ENCODE measurements at regions not wholly inside any gene's neighbourhood (a gene's known extent, or its start where the extent isn't known, plus 50 kb on each side); places are given as distances from the start of the nearest gene placed in this dataset.

DNA sequence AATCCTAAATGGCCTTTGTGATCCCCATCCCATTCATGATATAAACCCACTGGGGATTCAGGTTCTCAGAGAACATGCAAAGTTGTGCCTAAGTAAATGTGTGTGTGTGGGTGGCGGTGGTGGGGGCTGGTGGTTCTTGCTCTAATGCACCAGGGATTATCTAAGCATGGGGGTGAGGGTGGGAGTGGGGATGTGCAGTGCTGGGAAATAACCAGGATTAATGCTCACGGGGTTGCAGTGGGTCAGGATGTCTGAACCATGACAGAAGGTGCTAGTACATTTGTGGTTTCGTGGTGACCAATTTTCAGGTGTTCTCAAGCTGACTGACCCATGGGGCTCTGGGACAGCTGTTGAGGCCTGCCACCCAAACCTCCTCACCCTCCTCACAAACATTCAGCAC is 101.0 kb downstream of the ZNF608 start:
- no peaks in the 10 kb centered on the region for H3K9me3 ChIP-seq (replicated peaks; ENCODE audit: control insufficient read depth, low read depth, low read length)
- H3K36me3 ChIP-seq (ENCODE audit: control insufficient read depth, insufficient read depth, low read length): peaks cover 45% of the 10 kb centered on the region
- peaks cover 20% of the 10 kb centered on the region for H3K4me1 ChIP-seq (ENCODE audit: control insufficient read depth, insufficient read depth, low read length)
- H3K4me3 ChIP-seq (ENCODE audit: low read length): no peak overlapping the region
- H3K27ac ChIP-seq (ENCODE audit: low read length): no peak overlapping the region
- 100% methylated on average over 1 of the region's 3 CpGs for WGBS (ENCODE audit: insufficient coverage)
- DNase-seq: no peak
- no peaks in the 10 kb centered on the region for H3K27me3 ChIP-seq (ENCODE audit: control insufficient read depth, insufficient read depth, low read length)

DNA sequence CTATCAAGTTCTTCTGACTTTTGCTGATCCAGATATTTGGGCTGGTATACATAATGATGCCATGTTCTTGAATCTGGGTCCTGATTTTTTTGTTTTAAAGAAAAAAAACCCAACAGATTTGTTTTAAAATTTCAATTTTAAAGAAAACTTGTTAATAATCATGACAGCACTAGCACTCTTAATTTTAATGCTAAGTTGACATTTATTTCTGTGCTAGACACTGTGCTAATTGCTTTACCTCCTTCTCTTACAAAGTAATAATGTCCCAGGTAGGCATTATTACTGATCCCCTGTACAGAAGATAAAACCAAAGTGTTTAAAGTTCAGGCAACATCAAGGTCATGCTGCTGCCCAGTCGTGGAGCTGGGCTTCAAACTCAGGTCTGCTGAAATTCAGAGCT is 101.9 kb downstream of the ZNF608 start:
- peaks cover 14% of the 10 kb centered on the region for H3K4me1 ChIP-seq (ENCODE audit: control insufficient read depth, insufficient read depth, low read length)
- H3K9me3 ChIP-seq (replicated peaks; ENCODE audit: control insufficient read depth, low read depth, low read length): no peaks in the 10 kb centered on the region
- 80% methylated on average over 1 of the region's 1 CpG for WGBS (ENCODE audit: insufficient coverage)
- H3K4me3 ChIP-seq (ENCODE audit: low read length): no peak overlapping the region
- peaks cover 45% of the 10 kb centered on the region for H3K36me3 ChIP-seq (ENCODE audit: control insufficient read depth, insufficient read depth, low read length)
- H3K27ac ChIP-seq (ENCODE audit: low read length): no peak overlapping the region
- DNase-seq: no peak
- H3K27me3 ChIP-seq (ENCODE audit: control insufficient read depth, insufficient read depth, low read length): no peaks in the 10 kb centered on the region

DNA sequence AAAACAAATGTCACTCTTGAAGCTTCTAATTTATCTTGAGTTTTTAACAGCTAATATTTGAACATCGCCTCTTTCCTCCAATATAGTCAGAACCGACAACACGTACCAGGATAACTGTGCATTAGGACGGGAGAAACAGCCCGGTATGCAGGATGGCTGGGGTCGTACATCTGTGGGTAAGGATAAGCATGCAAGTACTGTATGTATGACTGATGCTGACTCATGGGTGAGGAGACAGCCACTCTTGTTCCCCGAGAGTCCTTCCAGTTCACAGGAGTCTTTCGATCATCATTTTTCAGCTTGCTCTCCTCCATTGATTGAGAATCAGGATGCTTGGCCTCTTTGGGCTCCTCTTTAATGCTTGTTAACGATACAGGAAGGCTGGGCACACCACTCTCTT is 102.3 kb downstream of the ZNF608 start:
- Histone ChIP-seq H3K36me3 (ENCODE audit: control insufficient read depth, insufficient read depth, low read length) (peaks cover 49% of the 10 kb centered on the region), H3K9me3 (replicated peaks; ENCODE audit: control insufficient read depth, low read depth, low read length) (no peaks in the 10 kb centered on the region), H3K4me3 (ENCODE audit: low read length) (no peak overlapping the region), H3K27me3 (ENCODE audit: control insufficient read depth, insufficient read depth, low read length) (no peaks in the 10 kb centered on the region), H3K4me1 (ENCODE audit: control insufficient read depth, insufficient read depth, low read length) (peaks cover 10% of the 10 kb centered on the region), H3K27ac (ENCODE audit: low read length) (no peak overlapping the region)
- no peak for DNase-seq
- 94% methylated on average over 5 of the region's 9 CpGs for WGBS (ENCODE audit: insufficient coverage)

DNA sequence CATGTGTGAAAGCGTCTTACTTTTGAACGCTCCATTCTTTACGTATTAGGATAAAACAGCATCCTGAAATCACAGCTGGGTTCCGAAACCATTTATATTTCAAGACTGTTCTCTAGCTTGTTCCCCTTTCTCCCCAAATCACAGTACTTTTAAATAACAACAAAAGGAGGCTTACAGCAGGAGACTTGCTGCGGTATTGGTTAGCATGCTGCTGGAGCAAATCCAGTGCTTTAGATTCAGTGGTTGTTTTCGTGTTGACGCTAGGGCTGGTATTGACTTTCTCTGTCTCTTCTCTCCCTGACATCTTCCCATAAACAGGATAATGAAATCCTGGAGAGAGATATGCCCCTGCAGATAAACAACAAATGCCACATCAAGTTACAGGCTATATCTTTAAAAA is 103.1 kb downstream of the ZNF608 start:
- no peaks in the 10 kb centered on the region for H3K9me3 ChIP-seq (replicated peaks; ENCODE audit: control insufficient read depth, low read depth, low read length)
- H3K4me3 ChIP-seq (ENCODE audit: low read length): no peak overlapping the region
- H3K27me3 ChIP-seq (ENCODE audit: control insufficient read depth, insufficient read depth, low read length): no peaks in the 10 kb centered on the region
- peaks cover 44% of the 10 kb centered on the region for H3K36me3 ChIP-seq (ENCODE audit: control insufficient read depth, insufficient read depth, low read length)
- no peak overlapping the region for H3K27ac ChIP-seq (ENCODE audit: low read length)
- WGBS (ENCODE audit: insufficient coverage): 100% methylated on average over 3 of the region's 7 CpGs
- no peak for DNase-seq
- peaks cover 2% of the 10 kb centered on the region for H3K4me1 ChIP-seq (ENCODE audit: control insufficient read depth, insufficient read depth, low read length)

DNA sequence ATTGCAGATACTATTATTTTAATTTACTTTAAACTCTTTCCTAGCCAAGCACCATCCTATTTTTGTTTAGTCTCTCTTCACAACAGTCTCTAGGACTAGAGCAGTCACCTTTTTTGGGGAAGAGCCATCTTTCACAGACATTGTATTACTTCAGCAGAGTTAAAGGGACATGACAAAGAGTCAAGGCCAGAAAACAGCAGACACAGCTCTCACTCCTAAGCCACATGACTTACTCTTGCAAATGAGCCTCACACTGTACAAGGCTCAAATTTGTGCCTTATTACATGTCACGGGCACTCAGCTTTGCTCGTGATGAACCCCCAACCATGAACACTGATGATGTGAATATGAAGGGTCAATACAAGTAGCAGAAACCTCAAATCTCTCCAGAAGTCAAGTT is 104.3 kb downstream of the ZNF608 start:
- Histone ChIP-seq H3K27ac (ENCODE audit: low read length) (no peak overlapping the region), H3K4me1 (ENCODE audit: control insufficient read depth, insufficient read depth, low read length) (no peaks in the 10 kb centered on the region), H3K27me3 (ENCODE audit: control insufficient read depth, insufficient read depth, low read length) (no peaks in the 10 kb centered on the region), H3K4me3 (ENCODE audit: low read length) (no peak overlapping the region), H3K9me3 (replicated peaks; ENCODE audit: control insufficient read depth, low read depth, low read length) (no peaks in the 10 kb centered on the region), H3K36me3 (ENCODE audit: control insufficient read depth, insufficient read depth, low read length) (peaks cover 34% of the 10 kb centered on the region)
- no peak for DNase-seq
- whole genome bisulfite sequencing (ENCODE audit: insufficient coverage): no CpG with 5 or more reads among the region's 2 CpGs

DNA sequence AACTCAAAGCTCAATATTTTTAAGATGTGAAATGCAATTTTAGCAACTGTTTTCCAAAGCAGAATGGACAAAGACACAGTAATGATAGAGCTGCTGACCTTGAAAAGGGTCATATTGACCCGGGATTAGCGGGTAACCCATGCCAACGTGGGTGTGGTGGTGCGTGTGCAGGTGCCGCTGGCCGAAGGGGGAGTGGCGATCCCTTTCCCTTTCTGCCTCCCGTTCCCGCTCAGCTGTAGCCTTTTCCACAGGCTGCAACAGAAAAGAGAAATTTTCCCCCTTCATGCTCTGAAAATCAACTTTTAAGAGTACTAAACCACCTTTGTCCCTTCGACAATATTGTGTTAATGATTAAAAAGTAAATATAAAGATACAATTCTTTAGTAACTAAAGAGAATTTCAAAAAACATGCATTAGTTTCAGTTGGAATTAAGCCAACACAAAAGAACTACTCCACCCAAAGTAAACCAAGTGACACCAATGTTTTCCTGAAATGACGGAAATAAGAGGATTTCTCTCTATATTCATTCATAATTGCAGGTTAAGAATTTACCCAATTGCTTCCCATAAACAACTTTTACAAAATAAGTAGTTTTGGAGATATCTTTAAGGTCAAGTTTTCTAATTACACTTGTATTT is 105.2 kb downstream of the ZNF608 start:
- no peak overlapping the region for H3K27ac ChIP-seq (ENCODE audit: low read length)
- no peak overlapping the region for H3K4me3 ChIP-seq (ENCODE audit: low read length)
- H3K36me3 ChIP-seq (ENCODE audit: control insufficient read depth, insufficient read depth, low read length): peaks cover 27% of the 10 kb centered on the region
- WGBS (ENCODE audit: insufficient coverage): 92% methylated on average over 4 of the region's 11 CpGs
- no peaks in the 10 kb centered on the region for H3K4me1 ChIP-seq (ENCODE audit: control insufficient read depth, insufficient read depth, low read length)
- DNase-seq: no peak
- H3K27me3 ChIP-seq (ENCODE audit: control insufficient read depth, insufficient read depth, low read length): no peaks in the 10 kb centered on the region
- no peaks in the 10 kb centered on the region for H3K9me3 ChIP-seq (replicated peaks; ENCODE audit: control insufficient read depth, low read depth, low read length)

DNA sequence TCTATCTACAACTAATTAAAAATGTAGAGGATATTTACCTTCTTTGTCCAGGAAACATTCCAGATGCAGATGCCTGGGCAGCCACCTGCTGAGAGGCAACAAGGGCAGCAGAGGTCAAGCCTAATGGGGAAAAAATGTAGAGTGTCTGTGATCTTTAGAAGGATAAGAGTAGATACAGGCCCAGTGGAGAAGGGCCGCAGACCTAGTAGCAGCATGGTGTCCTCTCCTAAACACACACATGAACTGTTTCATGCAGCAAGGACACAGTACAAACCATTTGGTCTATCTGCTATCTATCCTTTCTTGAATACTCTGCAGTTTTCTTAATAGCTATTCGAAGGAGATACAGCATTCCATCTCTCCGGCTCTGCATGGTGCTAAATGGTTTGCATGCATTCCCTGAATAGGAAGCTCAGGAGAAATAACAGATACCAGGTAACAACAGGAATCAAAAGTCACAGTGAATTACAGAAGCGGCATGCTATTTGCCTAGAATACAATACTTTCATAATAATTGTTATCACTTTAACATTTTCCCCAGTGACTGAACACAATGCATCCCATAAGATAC is 107.3 kb downstream of the ZNF608 start:
- Histone ChIP-seq H3K9me3 (replicated peaks; ENCODE audit: control insufficient read depth, low read depth, low read length) (no peaks in the 10 kb centered on the region), H3K27me3 (ENCODE audit: control insufficient read depth, insufficient read depth, low read length) (no peaks in the 10 kb centered on the region), H3K36me3 (ENCODE audit: control insufficient read depth, insufficient read depth, low read length) (peaks cover 24% of the 10 kb centered on the region), H3K27ac (ENCODE audit: low read length) (no peak overlapping the region), H3K4me1 (ENCODE audit: control insufficient read depth, insufficient read depth, low read length) (no peaks in the 10 kb centered on the region), H3K4me3 (ENCODE audit: low read length) (no peak overlapping the region)
- DNase-seq: no peak
- WGBS (ENCODE audit: insufficient coverage): 70% methylated on average over 2 of the region's 4 CpGs

DNA sequence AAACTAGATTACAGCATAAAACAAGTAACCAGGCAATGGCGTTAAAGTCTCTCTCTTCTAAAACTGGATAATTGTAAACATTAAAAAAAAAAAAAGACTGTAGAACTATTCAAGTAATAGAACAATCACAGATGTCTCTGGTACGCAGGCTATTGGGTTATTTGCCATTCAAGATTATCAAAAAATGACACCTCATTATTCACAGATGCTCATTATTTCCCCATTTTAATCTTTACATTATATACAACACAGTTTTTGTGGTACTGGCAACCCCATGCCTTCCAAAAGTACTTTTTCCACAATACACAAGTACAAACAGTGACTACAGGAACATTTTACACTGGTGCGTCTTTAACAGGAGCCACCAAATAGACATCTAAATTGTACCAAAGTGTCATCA is 109.4 kb downstream of the ZNF608 start:
- no peak overlapping the region for H3K27ac ChIP-seq (ENCODE audit: low read length)
- no peak overlapping the region for H3K4me3 ChIP-seq (ENCODE audit: low read length)
- no peaks in the 10 kb centered on the region for H3K9me3 ChIP-seq (replicated peaks; ENCODE audit: control insufficient read depth, low read depth, low read length)
- H3K4me1 ChIP-seq (ENCODE audit: control insufficient read depth, insufficient read depth, low read length): no peaks in the 10 kb centered on the region
- WGBS (ENCODE audit: insufficient coverage): 83% methylated on average over 1 of the region's 3 CpGs
- H3K36me3 ChIP-seq (ENCODE audit: control insufficient read depth, insufficient read depth, low read length): peaks cover 15% of the 10 kb centered on the region
- no peaks in the 10 kb centered on the region for H3K27me3 ChIP-seq (ENCODE audit: control insufficient read depth, insufficient read depth, low read length)
- no peak for DNase-seq

DNA sequence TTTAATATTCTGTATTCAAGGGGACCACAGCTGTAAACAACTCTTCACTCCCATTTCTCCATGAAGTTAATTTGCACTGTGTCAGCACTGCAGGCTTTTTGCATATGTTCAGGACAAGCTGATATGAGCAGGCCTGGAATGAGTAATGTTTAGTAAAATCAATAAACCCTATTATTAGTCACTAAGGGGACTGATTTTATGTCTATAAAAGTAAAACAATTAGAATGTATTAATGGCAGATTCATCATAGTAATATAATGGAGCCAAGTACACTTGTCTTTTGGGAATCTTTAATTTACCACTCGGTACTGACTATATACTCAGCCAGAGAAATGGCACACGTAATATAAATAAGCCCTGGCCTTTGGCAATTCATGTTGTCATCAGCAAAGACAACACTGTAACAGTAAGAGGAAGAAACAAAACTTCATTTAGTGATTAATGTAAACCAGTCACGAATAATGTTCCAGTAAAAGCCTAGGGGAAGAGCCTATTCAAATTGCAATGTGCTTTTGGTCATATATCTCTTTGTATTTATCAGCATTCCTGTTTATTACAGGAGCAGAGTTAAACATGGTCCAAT is 111.6 kb downstream of the ZNF608 start:
- H3K27me3 ChIP-seq (ENCODE audit: control insufficient read depth, insufficient read depth, low read length): no peaks in the 10 kb centered on the region
- H3K4me1 ChIP-seq (ENCODE audit: control insufficient read depth, insufficient read depth, low read length): peaks cover 4% of the 10 kb centered on the region
- no peak for DNase-seq
- no peak overlapping the region for H3K27ac ChIP-seq (ENCODE audit: low read length)
- H3K4me3 ChIP-seq (ENCODE audit: low read length): no peak overlapping the region
- H3K36me3 ChIP-seq (ENCODE audit: control insufficient read depth, insufficient read depth, low read length): peaks cover 10% of the 10 kb centered on the region
- H3K9me3 ChIP-seq (replicated peaks; ENCODE audit: control insufficient read depth, low read depth, low read length): no peaks in the 10 kb centered on the region
- WGBS (ENCODE audit: insufficient coverage): no CpG with 5 or more reads among the region's 3 CpGs

DNA sequence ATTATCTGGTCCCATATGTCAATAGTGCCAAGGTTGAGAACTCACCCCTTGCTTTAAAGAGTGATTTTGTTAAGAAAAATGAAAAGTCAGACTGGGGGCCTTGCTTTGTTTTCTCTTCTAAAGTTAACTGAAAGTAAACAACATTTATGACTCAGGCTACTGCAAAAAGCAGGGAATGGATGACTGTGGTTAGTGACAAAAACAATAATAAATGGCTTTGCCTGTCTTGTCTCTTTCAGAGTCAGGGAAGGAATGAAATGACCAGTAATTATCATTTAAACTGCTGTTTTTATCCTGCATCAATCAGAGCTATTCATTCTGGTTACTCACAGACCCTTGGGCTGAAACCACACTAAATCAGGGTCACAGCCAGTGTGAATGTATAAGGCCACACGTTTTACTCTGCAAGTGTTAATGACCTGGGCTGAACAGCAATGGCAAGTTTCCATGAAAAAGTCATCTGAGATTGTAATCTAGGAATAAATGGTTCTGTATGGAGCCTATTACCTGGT is 112.2 kb downstream of the ZNF608 start:
- Histone ChIP-seq H3K9me3 (replicated peaks; ENCODE audit: control insufficient read depth, low read depth, low read length) (no peaks in the 10 kb centered on the region), H3K27ac (ENCODE audit: low read length) (no peak overlapping the region), H3K27me3 (ENCODE audit: control insufficient read depth, insufficient read depth, low read length) (no peaks in the 10 kb centered on the region), H3K36me3 (ENCODE audit: control insufficient read depth, insufficient read depth, low read length) (peaks cover 7% of the 10 kb centered on the region), H3K4me1 (ENCODE audit: control insufficient read depth, insufficient read depth, low read length) (peaks cover 7% of the 10 kb centered on the region), H3K4me3 (ENCODE audit: low read length) (no peak overlapping the region)
- no peak for DNase-seq
- 29% methylated on average over 1 of the region's 1 CpG for WGBS (ENCODE audit: insufficient coverage)

All from muscle of leg (tissue), 3 donors.